ENCODE measurements at regions not wholly inside any gene's neighbourhood (a gene's known extent, or its start where the extent isn't known, plus 50 kb on each side); places are given as distances from the start of the nearest gene placed in this dataset.

GRCh38 chr6:81144346-81144745 is 608.1 kb downstream of the TENT5A start:
- H3K4me3 ChIP-seq (ENCODE audit: low read length), result no peak overlapping the region
- no peak for DNase-seq (ENCODE audit: low read depth)
- TF ChIP-seq, protein P1, sequence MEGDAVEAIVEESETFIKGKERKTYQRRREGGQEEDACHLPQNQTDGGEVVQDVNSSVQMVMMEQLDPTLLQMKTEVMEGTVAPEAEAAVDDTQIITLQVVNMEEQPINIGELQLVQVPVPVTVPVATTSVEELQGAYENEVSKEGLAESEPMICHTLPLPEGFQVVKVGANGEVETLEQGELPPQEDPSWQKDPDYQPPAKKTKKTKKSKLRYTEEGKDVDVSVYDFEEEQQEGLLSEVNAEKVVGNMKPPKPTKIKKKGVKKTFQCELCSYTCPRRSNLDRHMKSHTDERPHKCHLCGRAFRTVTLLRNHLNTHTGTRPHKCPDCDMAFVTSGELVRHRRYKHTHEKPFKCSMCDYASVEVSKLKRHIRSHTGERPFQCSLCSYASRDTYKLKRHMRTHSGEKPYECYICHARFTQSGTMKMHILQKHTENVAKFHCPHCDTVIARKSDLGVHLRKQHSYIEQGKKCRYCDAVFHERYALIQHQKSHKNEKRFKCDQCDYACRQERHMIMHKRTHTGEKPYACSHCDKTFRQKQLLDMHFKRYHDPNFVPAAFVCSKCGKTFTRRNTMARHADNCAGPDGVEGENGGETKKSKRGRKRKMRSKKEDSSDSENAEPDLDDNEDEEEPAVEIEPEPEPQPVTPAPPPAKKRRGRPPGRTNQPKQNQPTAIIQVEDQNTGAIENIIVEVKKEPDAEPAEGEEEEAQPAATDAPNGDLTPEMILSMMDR (IDR thresholded peaks at IDR 0.05; ENCODE audit: insufficient read depth, low read depth, low read length, missing control alignments), result no peak

DNA sequence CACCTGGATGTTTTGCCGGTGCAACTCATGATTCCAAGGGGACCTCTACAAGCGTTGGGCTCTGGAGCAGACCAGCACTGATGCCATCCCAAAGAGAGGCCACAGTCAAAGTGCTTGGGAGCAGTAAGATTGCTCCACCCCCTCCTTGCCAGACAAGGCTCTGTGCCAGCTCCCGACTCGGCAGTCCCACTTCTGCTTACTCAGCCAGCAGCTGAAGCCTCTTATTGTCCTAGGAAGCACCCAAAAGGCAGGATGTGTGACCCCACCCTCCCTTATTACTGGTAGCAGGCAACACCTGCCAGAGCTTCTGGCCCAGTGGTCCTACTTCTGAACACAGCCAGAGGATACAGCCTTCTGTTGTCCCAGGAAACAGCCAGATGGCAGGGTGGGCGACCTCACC is 614.2 kb downstream of the TENT5A start:
- TF ChIP-seq, protein P1 (IDR thresholded peaks at IDR 0.05; ENCODE audit: insufficient read depth, low read depth, low read length, missing control alignments), result no peak
- H3K4me3 ChIP-seq (ENCODE audit: low read length), result no peak overlapping the region
- DNase-seq (ENCODE audit: low read depth), result no peak

GRCh38 chr6:81130969-81131368 is 621.5 kb downstream of the TENT5A start:
- no peak overlapping the region for H3K4me3 ChIP-seq (ENCODE audit: low read length)
- DNase-seq (ENCODE audit: low read depth), result no peak
- TF ChIP-seq, protein P1 (IDR thresholded peaks at IDR 0.05; ENCODE audit: insufficient read depth, low read depth, low read length, missing control alignments), result no peak

DNA sequence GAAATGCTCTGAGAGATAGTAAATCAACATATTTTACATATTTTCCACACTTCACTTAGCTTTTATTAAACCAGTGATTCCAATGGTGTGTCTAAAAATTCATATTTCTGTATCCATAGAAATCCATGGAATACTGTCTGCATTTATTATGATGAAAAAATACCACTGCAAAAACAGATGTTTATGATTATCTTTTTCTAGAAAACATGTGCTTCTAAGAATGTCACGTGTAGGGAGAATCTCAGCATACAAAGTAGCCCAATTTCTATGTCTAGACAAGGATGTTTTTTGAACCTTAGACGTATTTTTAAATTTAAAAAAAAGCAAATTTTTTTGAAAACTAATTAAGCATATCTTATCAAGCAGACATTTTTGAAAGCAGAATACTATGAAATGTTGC is 622.4 kb downstream of the TENT5A start:
- no peak overlapping the region for H3K4me3 ChIP-seq (ENCODE audit: low read length)
- DNase-seq (ENCODE audit: low read depth), result no peak

DNA sequence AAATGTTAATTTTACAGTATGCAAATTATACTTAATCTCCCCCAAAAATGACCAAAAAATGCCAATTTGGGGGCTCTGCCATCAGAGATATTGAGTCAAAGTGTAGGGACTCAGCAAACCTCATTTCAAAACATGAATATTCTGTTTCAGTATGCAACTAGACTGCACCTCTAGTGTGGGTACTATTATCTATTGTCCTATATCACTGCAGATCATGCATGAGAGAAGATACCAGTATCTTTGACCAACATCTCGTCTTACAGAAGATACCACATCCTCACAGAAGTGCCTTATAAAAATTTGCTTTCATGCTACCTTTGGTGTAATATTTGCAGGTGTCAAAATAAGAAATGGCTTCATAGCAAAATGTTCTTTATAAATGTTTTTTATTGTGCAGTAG is 623.8 kb downstream of the TENT5A start:
- no peak overlapping the region for H3K4me3 ChIP-seq (ENCODE audit: low read length)
- no peak for DNase-seq (ENCODE audit: low read depth)
- TF ChIP-seq, protein P1 (IDR thresholded peaks at IDR 0.05; ENCODE audit: insufficient read depth, low read depth, low read length, missing control alignments), result no peak

More for the DNA sequence above, 622.4 kb downstream of the TENT5A start:
- TF ChIP-seq, protein P1 (IDR thresholded peaks at IDR 0.05; ENCODE audit: insufficient read depth, low read depth, low read length, missing control alignments), result no peak

DNA sequence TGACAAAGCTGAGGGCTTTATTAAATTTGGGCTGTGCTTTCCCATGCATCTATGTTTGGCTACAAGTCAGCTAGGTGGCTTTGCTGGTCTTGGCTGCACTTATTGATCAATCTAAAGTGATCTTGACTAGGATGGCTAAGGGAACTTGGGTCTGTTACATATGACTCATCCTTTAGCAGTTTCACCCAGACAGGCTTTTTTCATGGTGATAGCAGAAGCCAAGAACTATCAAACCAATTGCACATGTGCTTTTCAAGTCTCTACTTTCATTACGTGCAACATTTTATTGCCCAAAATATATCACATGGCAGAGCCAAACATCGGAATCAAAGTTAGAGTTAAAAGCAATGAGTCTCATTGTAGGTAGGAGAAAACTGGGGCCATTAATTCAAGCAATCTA is 626.3 kb downstream of the TENT5A start:
- TF ChIP-seq, protein P1 (IDR thresholded peaks at IDR 0.05; ENCODE audit: insufficient read depth, low read depth, low read length, missing control alignments), result no peak
- no peak for DNase-seq (ENCODE audit: low read depth)
- H3K4me3 ChIP-seq (ENCODE audit: low read length), result no peak overlapping the region

DNA sequence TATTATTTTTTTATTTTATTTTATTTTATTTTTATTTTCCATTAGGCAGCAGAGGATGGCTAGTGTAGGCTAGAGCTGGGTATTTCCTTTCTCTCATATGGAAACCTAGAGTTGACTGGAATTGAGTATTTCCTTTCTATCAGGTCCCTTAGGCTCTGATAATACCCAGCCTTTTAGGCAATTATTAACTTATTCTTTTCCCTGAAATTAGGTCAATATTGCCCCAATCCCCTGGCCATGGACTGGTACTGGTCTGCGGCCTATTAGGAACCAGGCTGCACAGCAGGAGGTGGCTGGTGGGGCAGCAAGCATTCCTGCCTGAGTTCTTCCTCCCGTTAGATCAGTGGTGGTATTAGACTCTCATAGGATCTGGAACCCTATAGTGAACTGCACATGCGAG is 632.2 kb downstream of the TENT5A start:
- TF ChIP-seq, protein P1 (IDR thresholded peaks at IDR 0.05; ENCODE audit: insufficient read depth, low read depth, low read length, missing control alignments), result no peak
- H3K4me3 ChIP-seq (ENCODE audit: low read length), result no peak overlapping the region

More for the DNA sequence above, 632.2 kb downstream of the TENT5A start:
- DNase-seq (ENCODE audit: low read depth), result no peak

Data from epithelial cell of esophagus (primary cell).